ENCODE measurements at regions not wholly inside any gene's neighbourhood (a gene's known extent, or its start where the extent isn't known, plus 50 kb on each side); places are given as distances from the start of the nearest gene placed in this dataset.

- DNase-seq (ENCODE audit: low spot score): no peak
Observed at GRCh38 chr18:22858121-22858520, 75.0 kb upstream of the RBBP8 start.

- DNase-seq (ENCODE audit: low spot score): no peak
Observed at GRCh38 chr18:22860807-22861206, 72.3 kb upstream of the RBBP8 start.

DNA sequence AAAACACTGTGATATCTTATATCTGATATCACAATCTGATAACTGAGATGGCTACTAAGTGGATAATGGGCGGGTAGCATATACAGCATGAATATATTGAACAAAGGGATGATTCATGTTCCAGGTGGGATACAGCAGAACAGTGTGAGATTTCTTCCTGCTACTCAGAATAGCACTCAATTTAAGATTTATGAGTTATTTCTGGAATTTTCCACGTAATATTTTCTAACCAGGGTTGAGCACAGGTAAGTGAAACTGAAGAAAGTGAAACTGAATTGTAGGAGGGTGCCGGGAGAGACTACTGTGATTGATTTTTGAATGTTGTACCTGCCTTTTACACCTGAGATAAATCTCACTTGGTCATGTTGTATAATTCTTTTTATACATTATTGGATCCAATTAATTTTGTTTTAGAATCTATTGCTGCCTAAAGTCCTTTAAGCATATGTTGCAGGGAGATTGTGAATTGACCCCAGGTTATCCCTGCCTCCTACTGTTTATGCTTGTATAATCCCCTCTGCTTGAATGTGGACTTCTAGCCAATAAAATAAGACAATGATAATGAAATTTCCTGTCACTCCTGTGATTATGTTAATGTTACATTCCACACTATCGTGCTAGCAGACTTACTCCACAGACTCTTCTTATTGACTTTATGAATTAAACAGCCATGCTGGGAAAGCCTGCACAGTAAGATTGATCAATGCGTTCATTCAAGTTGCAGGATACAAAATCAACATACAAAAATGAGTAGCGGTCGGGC, 67.6 kb upstream of the RBBP8 start:
- no peak for DNase-seq (ENCODE audit: low spot score)

- DNase-seq (ENCODE audit: low spot score): no peak
Observed at GRCh38 chr18:22868831-22869230, 64.3 kb upstream of the RBBP8 start.

DNA sequence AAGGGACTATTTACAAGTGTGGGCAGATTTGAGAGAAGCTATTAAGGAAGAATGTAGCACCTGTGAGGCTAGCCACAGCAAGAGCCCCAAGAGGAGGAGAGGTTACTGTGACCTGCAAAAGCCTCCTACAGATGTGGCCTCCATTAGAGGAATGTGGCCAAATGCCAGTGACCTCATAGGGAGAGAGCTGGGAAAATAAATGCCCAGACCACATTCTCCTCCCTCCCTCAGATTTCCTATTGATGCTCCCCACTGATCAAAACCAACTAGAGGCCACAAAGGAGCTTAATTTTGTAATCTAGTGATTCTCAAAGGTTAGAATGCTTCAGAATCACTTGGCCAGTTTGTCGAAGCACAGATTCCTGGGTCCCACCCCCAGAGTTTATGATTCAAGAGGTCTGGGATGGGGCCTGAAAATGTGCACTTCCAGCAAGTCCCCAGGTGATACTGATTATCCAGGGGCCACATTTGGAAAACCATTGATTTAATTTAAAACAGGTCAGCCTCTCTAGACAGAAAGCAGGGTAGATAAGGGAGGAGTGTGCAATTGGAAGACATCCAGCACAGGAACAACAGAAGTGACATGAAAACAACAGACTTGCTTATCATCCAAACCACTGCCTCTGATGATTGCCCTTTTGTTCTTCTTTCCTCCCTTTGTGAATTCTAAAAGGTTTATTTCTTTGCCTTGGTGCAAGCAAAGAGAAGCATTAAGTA, 61.2 kb upstream of the RBBP8 start:
- no peak for DNase-seq (ENCODE audit: low spot score)

- DNase-seq (ENCODE audit: low spot score): no peak
Observed at GRCh38 chr18:22872900-22873537, 60.1 kb upstream of the RBBP8 start.

DNA sequence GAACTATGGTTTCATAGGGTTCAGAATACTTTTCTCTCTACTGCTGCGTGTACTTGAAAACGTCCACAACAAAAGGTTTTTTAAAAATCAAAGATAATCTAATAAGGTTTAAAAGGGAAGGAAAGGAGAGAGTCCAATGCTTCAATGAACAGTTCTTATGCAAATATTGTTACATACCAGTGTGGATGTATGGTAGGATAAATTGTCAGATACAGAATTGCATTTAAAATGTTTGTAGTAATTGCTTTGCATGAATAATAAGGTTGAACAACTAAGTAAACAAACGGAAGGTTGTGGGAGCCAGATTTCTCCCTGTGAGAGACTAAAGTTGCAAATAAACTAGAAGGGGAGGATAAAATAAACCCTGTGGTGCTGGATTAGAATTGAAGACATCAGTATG, 53.8 kb upstream of the RBBP8 start:
- DNase-seq (ENCODE audit: low spot score): no peak

- no peak for DNase-seq (ENCODE audit: low spot score)
Observed at GRCh38 chr18:22882084-22882483, 51.0 kb upstream of the RBBP8 start.

GRCh38 chr18:22883179-22883578, 49.9 kb upstream of the RBBP8 start:
- DNase-seq (ENCODE audit: low spot score): no peak

Data from D341Med (cell line).